B cell (primary cell): ENCODE measurements at regions not wholly inside any gene's neighbourhood (a gene's known extent, or its start where the extent isn't known, plus 50 kb on each side); places are given as distances from the start of the nearest gene placed in this dataset.

Source experiments
- ATAC-seq: fragments of 200-7000 bp; cut with Tn5 transposase; one replicate; pipeline ENCODE4 v1.10.0; 2021; ENCODE audit warnings: low read depth, mild to moderate bottlenecking, moderate number of reproducible peaks, moderate library complexity
- CTCF ChIA-PET: fragments of 350-600 bp; sonication (Branson Sonifier 250); formaldehyde crosslinking; loops from one replicate; lab custom pipeline; 2021; ENCODE audit warnings: antibody characterized with exemption, inconsistent platforms; lab: Charles Lee
- POLR2A ChIA-PET: fragments of 350-600 bp; sonication (Branson Sonifier 250); formaldehyde crosslinking; loops from one replicate; lab custom pipeline; 2021; ENCODE audit warnings: antibody characterized with exemption; lab: Charles Lee
- DNase-seq: peaks from one replicate; pipeline ENCODE4 v3.0.0; 2013
- H2AFZ ChIP-seq: 2 replicates; pipeline ENCODE4 v1.6.1; 2012; ENCODE audit warnings: mild to moderate bottlenecking, low read depth, low read length; ENCODE audit not compliant: insufficient read depth, poor library complexity, severe bottlenecking
- H3K27ac ChIP-seq, 2 donors: 1 replicate in 1 of 2; 2 replicates in 1 of 2; pipeline ENCODE4 v1.5.1; 2012 to 2013; ENCODE audit warnings: low read length in 2 of 2, mild to moderate bottlenecking in 2 of 2, moderate library complexity in 1 of 2
- H3K27me3 ChIP-seq, 4 experiments: fragments of 200-600 bp in 1 of 4; sonication (generic) in 1 of 4; replicated peaks in 1 of 4; 1 replicate in 2 of 4; 2 replicates in 2 of 4; pipeline versions ENCODE4 v1.6.1 to v1.7.0; 2013 to 2016; ENCODE audit warnings: low read length in 3 of 4, mild to moderate bottlenecking in 2 of 4, mixed read lengths in 1 of 4, moderate library complexity in 1 of 4; ENCODE audit not compliant: insufficient read depth in 4 of 4, control insufficient read depth in 3 of 4; ENCODE audit errors: control extremely low read depth in 1 of 4
- H3K36me3 ChIP-seq, 2 experiments: replicated peaks in 1 of 2; 1 replicate in 1 of 2; 2 replicates in 1 of 2; pipeline versions ENCODE4 v1.6.1 to v1.7.1; 2013; ENCODE audit warnings: low read length in 1 of 2; ENCODE audit not compliant: insufficient read depth in 2 of 2, control insufficient read depth in 1 of 2; ENCODE audit errors: control extremely low read depth in 1 of 2, extremely low read depth in 1 of 2
- H3K4me1 ChIP-seq, 2 donors: fragments of 200-600 bp in 1 of 2; sonication (generic) in 1 of 2; 1 replicate in 1 of 2; 2 replicates in 1 of 2; pipeline versions ENCODE4 v1.5.1 to v1.6.1; 2013 to 2017; ENCODE audit warnings: low read length in 2 of 2; ENCODE audit not compliant: control insufficient read depth in 2 of 2, insufficient read depth in 2 of 2
- H3K4me2 ChIP-seq: replicated peaks from 2 replicates; pipeline ENCODE3; 2012; ENCODE audit warnings: mild to moderate bottlenecking, low read depth, low read length; ENCODE audit not compliant: poor library complexity, severe bottlenecking
- H3K4me3 ChIP-seq, 5 experiments: fragments of 200-600 bp in 1 of 5; sonication (generic) in 1 of 5; 1 replicate in 3 of 5; 2 replicates in 2 of 5; pipeline versions ENCODE4 v1.5.1 to v1.7.0; 2011 to 2016; ENCODE audit warnings: low read length in 4 of 5, mild to moderate bottlenecking in 4 of 5, low read depth in 2 of 5, control low read depth in 1 of 5, moderate library complexity in 1 of 5; ENCODE audit not compliant: insufficient read depth in 1 of 5; ENCODE audit errors: control extremely low read depth in 1 of 5, extremely low read depth in 1 of 5
- H3K79me2 ChIP-seq: fragments of 200-600 bp; sonication (generic); one replicate; pipeline ENCODE4 v1.6.0; 2016; ENCODE audit warnings: low read length; ENCODE audit not compliant: control insufficient read depth, insufficient read depth
- H3K9ac ChIP-seq: fragments of 200-600 bp; sonication (generic); 2 replicates; pipeline ENCODE4 v1.6.1; 2017; ENCODE audit warnings: mild to moderate bottlenecking, low read length, moderate library complexity
- H3K9me3 ChIP-seq, 3 donors: one replicate each; pipeline versions ENCODE4 v1.6.1 to v1.7.1; 2013; ENCODE audit warnings: low read length in 2 of 3; ENCODE audit not compliant: control insufficient read depth in 2 of 3, insufficient read depth in 1 of 3; ENCODE audit errors: control extremely low read depth in 1 of 3
- H4K20me1 ChIP-seq: 2 replicates; pipeline ENCODE4 v1.6.0; 2012; ENCODE audit warnings: mild to moderate bottlenecking, low read length; ENCODE audit not compliant: insufficient read depth, control insufficient read depth, poor library complexity, severe bottlenecking
- H3K27ac Mint-ChIP-seq: one replicate; pipeline ENCODE4 v1.8.0; 2021; ENCODE audit warnings: mixed read lengths
- H3K27me3 Mint-ChIP-seq: one replicate; pipeline ENCODE4 v1.8.0; 2021; ENCODE audit warnings: mixed read lengths
- H3K4me1 Mint-ChIP-seq: one replicate; pipeline ENCODE4 v1.8.0; 2021; ENCODE audit warnings: mixed read lengths
- H3K4me3 Mint-ChIP-seq: one replicate; pipeline ENCODE4 v1.8.0; 2021; ENCODE audit warnings: mixed read lengths
- H3K9me3 Mint-ChIP-seq: one replicate; pipeline ENCODE4 v1.8.0; 2022; ENCODE audit warnings: mixed read lengths; ENCODE audit not compliant: insufficient read depth
- EZH2 ChIP-seq: IDR thresholded peaks from 2 replicates; pipeline ENCODE4 v1.6.1; 2012; ENCODE audit warnings: borderline replicate concordance, low read depth, mild to moderate bottlenecking, moderate library complexity, low read length; ENCODE audit not compliant: insufficient read depth, poor library complexity, severe bottlenecking
- WGBS: methylation state at CpG from one replicate; pipeline ENCODE4 v1.1.5; 2013; ENCODE audit warnings: missing lambda C conversion rate; ENCODE audit not compliant: insufficient coverage; 5-methylcytosine and 5-hydroxymethylcytosine counted together
- intact Hi-C: fragments of 100-400 bp; cut with micrococcal nuclease; formaldehyde crosslinking; loops from one replicate; pipeline ENCODE4 v1.10.0; 2022
- TF ChIP-seq, protein P1 (sequence below): fragments of 200-600 bp; IDR thresholded peaks from one replicate; pipeline ENCODE4 v1.8.0; 2022; ENCODE audit warnings: antibody characterized with exemption, mild to moderate bottlenecking

DNA sequence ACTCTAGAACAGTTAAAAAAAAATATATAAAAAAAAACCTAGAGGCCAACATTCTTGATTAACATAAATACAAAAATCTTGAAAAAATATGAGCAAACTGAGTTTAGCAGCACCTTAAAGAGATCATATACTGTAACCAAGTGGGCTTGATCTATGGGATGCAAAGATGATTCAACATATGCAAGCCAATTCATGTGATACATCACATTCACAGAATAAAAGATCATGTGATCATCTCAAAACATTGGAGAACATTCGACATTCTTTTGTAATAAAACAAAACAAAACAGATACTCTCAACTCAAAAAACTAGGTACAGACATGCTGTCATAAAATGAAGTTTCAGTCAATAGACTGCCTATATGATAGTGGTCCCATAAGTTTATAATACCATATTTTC lies 165.4 kb upstream of the NDST4 start:
- ChIA-PET CTCF (no interaction called here), POLR2A (no interaction called here)
- ATAC-seq (no peak), DNase-seq (no peak)
- Histone ChIP-seq H3K4me3 (no peak overlapping the region), H3K27me3 (no peaks in the 10 kb centered on the region), H3K4me1 (no peaks in the 10 kb centered on the region), H4K20me1 (no peaks in the 10 kb centered on the region), H3K9ac (no peak overlapping the region), H2AFZ (no peak overlapping the region), H3K79me2 (no peaks in the 10 kb centered on the region), H3K36me3 (no peaks in the 10 kb centered on the region), H3K27ac (no peak overlapping the region), H3K9me3 (no peaks in the 10 kb centered on the region), H3K4me2 (no peak overlapping the region)
- intact Hi-C loops: no loop called here
- WGBS: no CpG with 5 or more reads among the region's 1 CpG
- Mint-ChIP-seq H3K27me3 (no peaks in the 10 kb centered on the region), H3K4me1 (peaks cover 5% of the 10 kb centered on the region), H3K4me3 (no peak overlapping the region), H3K27ac (no peak overlapping the region), H3K9me3 (no peaks in the 10 kb centered on the region)
- no peak for TF ChIP-seq EZH2
- TF ChIP-seq, protein P1, sequence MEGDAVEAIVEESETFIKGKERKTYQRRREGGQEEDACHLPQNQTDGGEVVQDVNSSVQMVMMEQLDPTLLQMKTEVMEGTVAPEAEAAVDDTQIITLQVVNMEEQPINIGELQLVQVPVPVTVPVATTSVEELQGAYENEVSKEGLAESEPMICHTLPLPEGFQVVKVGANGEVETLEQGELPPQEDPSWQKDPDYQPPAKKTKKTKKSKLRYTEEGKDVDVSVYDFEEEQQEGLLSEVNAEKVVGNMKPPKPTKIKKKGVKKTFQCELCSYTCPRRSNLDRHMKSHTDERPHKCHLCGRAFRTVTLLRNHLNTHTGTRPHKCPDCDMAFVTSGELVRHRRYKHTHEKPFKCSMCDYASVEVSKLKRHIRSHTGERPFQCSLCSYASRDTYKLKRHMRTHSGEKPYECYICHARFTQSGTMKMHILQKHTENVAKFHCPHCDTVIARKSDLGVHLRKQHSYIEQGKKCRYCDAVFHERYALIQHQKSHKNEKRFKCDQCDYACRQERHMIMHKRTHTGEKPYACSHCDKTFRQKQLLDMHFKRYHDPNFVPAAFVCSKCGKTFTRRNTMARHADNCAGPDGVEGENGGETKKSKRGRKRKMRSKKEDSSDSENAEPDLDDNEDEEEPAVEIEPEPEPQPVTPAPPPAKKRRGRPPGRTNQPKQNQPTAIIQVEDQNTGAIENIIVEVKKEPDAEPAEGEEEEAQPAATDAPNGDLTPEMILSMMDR: no peak

DNA sequence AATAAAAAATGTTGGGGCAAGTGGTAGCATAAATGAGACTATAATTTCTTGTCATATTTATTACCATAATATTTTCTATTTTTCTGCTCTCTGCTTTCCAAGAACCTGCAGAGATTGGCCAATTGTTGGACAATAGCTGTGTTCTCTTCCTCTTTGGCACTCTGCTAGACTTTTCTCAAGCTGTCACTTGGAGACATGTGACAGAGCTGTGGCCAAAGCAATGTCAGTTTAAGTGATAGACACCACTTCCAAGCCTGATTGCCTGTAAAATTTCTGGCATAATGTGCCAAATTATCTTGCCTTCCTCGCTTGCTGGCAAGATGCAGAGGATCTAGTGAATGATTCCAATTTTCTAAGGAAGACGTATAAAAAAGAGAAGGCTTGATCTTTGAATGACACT lies 162.2 kb upstream of the NDST4 start:
- WGBS: no CpG with 5 or more reads among the region's 2 CpGs
- H3K79me2 ChIP-seq: no peaks in the 10 kb centered on the region
- Mint-ChIP-seq H3K9me3 (no peaks in the 10 kb centered on the region), H3K27me3 (no peaks in the 10 kb centered on the region), H3K4me3 (no peak overlapping the region), H3K4me1 (peaks cover 5% of the 10 kb centered on the region), H3K27ac (no peak overlapping the region)
- no peak overlapping the region for H3K9ac ChIP-seq
- H3K27ac ChIP-seq: no peak overlapping the region
- H2AFZ ChIP-seq: no peak overlapping the region
- no peaks in the 10 kb centered on the region for H4K20me1 ChIP-seq
- H3K4me1 ChIP-seq: no peaks in the 10 kb centered on the region
- CTCF ChIA-PET: no interaction called here
- H3K36me3 ChIP-seq: no peaks in the 10 kb centered on the region
- no peaks in the 10 kb centered on the region for H3K27me3 ChIP-seq
- ATAC-seq (no peak), DNase-seq (no peak)
- H3K9me3 ChIP-seq: no peaks in the 10 kb centered on the region
- intact Hi-C loops: no loop called here
- no peak overlapping the region for H3K4me3 ChIP-seq
- POLR2A ChIA-PET: no interaction called here
- TF ChIP-seq, protein P1: no peak
- no peak for TF ChIP-seq EZH2
- H3K4me2 ChIP-seq: no peak overlapping the region
